DMS153 treated with DMSO at 0.1 percent for 48 hours (cell line): ENCODE measurements at regions not wholly inside any gene's neighbourhood (a gene's known extent, or its start where the extent isn't known, plus 50 kb on each side); places are given as distances from the start of the nearest gene placed in this dataset.

ENCODE experiments used
- DNase-seq: peaks from one replicate; lab custom pipeline; 2025; ENCODE audit not compliant: unreplicated experiment; lab: John Stamatoyannopoulos, UW

DNA sequence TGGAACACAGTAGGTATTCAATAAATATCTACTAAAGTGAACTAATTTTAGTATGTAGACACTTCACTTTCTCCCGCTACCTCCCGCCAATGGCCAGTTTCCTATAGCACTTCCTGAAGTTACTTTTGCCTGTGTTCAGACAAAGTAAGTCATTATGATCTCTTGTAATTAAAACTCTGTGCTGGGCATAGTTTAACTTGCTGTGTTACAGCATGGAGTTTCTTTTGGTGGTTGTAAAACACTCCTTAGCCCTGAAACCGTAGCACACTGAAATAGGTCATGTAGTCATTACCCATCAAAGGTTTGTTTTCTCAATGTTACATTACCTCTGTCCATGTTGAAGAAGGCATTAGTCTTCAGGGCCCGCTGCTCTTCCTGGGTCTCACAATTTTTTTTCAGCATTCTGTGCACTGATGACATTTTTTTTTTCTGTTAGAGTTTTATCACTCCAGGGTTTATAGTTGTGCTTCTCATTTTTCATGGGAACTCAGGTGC is 54.0 kb upstream of the CENPW start:
- DNase-seq, result no peak
